ENCODE measurements at regions not wholly inside any gene's neighbourhood (a gene's known extent, or its start where the extent isn't known, plus 50 kb on each side); places are given as distances from the start of the nearest gene placed in this dataset.

GRCh38 chr7:111660478-111660877 lies 98.2 kb upstream of the IMMP2L start:
- H3K27ac ChIP-seq = no peak overlapping the region
- TF ChIP-seq, protein P1, sequence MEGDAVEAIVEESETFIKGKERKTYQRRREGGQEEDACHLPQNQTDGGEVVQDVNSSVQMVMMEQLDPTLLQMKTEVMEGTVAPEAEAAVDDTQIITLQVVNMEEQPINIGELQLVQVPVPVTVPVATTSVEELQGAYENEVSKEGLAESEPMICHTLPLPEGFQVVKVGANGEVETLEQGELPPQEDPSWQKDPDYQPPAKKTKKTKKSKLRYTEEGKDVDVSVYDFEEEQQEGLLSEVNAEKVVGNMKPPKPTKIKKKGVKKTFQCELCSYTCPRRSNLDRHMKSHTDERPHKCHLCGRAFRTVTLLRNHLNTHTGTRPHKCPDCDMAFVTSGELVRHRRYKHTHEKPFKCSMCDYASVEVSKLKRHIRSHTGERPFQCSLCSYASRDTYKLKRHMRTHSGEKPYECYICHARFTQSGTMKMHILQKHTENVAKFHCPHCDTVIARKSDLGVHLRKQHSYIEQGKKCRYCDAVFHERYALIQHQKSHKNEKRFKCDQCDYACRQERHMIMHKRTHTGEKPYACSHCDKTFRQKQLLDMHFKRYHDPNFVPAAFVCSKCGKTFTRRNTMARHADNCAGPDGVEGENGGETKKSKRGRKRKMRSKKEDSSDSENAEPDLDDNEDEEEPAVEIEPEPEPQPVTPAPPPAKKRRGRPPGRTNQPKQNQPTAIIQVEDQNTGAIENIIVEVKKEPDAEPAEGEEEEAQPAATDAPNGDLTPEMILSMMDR (IDR thresholded peaks at IDR 0.05) = no peak
- no peak for TF ChIP-seq ZFX (IDR thresholded peaks at IDR 0.05; ENCODE audit: borderline replicate concordance)

- TF ChIP-seq, protein P1 (IDR thresholded peaks at IDR 0.05) = no peak
- TF ChIP-seq ZFX (IDR thresholded peaks at IDR 0.05; ENCODE audit: borderline replicate concordance) = no peak
- no peak overlapping the region for H3K27ac ChIP-seq
Measured at GRCh38 chr7:111658546-111658945, 96.3 kb upstream of the IMMP2L start.

DNA sequence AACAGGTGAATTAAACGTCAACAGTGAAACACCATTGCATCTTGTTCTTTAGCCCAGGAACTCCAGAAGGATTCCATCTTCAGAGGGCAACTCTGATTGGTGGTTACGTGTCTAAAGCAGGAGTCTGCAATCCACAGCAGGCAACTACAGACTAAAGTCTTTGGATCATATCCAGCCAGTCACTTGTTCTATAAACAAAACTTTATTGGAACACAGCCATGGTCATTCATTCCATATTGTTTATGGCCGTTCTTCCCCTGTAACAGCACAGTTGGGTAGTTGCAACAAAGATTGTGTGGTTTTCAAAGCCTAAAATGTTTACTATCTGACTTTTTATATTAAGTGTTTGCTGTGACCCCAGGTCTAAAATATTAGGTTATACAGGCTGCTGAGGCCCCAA lies 94.7 kb upstream of the IMMP2L start:
- TF ChIP-seq ZFX (IDR thresholded peaks at IDR 0.05; ENCODE audit: borderline replicate concordance) = no peak
- TF ChIP-seq, protein P1 (IDR thresholded peaks at IDR 0.05) = no peak
- no peak overlapping the region for H3K27ac ChIP-seq

DNA sequence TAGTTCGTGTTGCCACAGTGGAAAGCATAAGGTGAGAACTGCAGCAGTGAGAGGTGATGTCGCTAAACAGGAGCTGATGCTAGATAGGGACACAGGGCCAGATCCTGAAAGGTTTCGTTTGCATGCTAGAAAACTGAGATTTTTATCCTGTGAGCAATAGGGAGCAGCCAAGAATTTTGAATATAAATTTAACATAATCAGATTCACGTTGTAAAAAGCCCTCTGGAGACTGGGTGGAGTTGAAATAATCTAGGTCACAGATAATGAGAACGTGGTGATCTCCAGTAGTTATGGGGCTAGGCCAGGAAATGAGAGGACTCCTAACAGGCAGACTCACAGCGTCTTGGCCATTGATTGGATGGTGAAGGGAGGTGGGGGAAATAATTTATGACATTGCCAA lies 92.1 kb upstream of the IMMP2L start:
- no peak overlapping the region for H3K27ac ChIP-seq
- TF ChIP-seq ZFX (IDR thresholded peaks at IDR 0.05; ENCODE audit: borderline replicate concordance) = no peak
- TF ChIP-seq, protein P1 (IDR thresholded peaks at IDR 0.05) = no peak

- H3K27ac ChIP-seq = no peak overlapping the region
- TF ChIP-seq, protein P1 (IDR thresholded peaks at IDR 0.05) = no peak
- TF ChIP-seq ZFX (IDR thresholded peaks at IDR 0.05; ENCODE audit: borderline replicate concordance) = no peak
Measured at GRCh38 chr7:111653846-111654245, 91.6 kb upstream of the IMMP2L start.

- no peak for TF ChIP-seq ZFX (IDR thresholded peaks at IDR 0.05; ENCODE audit: borderline replicate concordance)
- TF ChIP-seq, protein P1 (IDR thresholded peaks at IDR 0.05) = no peak
- H3K27ac ChIP-seq = peak overlapping the region; percentile 47
Measured at GRCh38 chr7:111650456-111650999, 88.2 kb upstream of the IMMP2L start.

- no peak overlapping the region for H3K27ac ChIP-seq
- no peak for TF ChIP-seq ZFX (IDR thresholded peaks at IDR 0.05; ENCODE audit: borderline replicate concordance)
- TF ChIP-seq, protein P1 (IDR thresholded peaks at IDR 0.05) = no peak
Measured at GRCh38 chr7:111647881-111648280, 85.6 kb upstream of the IMMP2L start.

Data from 22Rv1 (cell line).